Endothelial cell of umbilical vein (primary cell): ENCODE measurements at regions not wholly inside any gene's neighbourhood (a gene's known extent, or its start where the extent isn't known, plus 50 kb on each side); places are given as distances from the start of the nearest gene placed in this dataset.
"Not testable (repeated sequence)": the region's sequence is repeated elsewhere in the genome, so short reads cannot be mapped to it uniquely, and the experiment has no call there.

ENCODE experiments used
- BruUV-seq: library from RNA; stranded (reverse); fragments of 400-500 nt; replicated peaks from 2 replicates; lab custom pipeline; 2021; lab: Mats Ljungman, UMichigan
- CTCF ChIA-PET: fragments of 300-600, 350-600 bp; sonication (Branson Sonifier 250); formaldehyde crosslinking; loops from one replicate; lab custom pipeline; 2021; ENCODE audit warnings: antibody characterized with exemption, inconsistent platforms; lab: Charles Lee
- POLR2A ChIA-PET: fragments of 300-600, 350-600 bp; sonication (Branson Sonifier 250); formaldehyde crosslinking; loops from one replicate; lab custom pipeline; 2021; ENCODE audit warnings: antibody characterized with exemption, inconsistent platforms; lab: Charles Lee
- DNase-seq: peaks from one replicate; pipeline ENCODE4 v3.0.0-alpha.2; 2011; ENCODE audit warnings: low read depth, low spot score
- FAIRE-seq: peaks from 2 replicates; lab custom pipeline; 2011; peaks lifted over from hg19 to GRCh38; lab: Jason Lieb, UNC
- H2AFZ ChIP-seq: 2 replicates; pipeline ENCODE4 v1.6.0; 2012; ENCODE audit warnings: low read depth, low read length, control low read depth, inconsistent platforms
- H3K27ac ChIP-seq: 2 replicates; pipeline ENCODE4 v1.5.1; 2011; ENCODE audit warnings: low read depth, mild to moderate bottlenecking, control low read depth, low read length, moderate library complexity; ENCODE audit not compliant: insufficient read depth
- H3K27me3 ChIP-seq, 2 experiments: 2 replicates each; pipeline versions ENCODE4 v1.6.0 to v1.6.1; 2011; ENCODE audit warnings: low read length in 2 of 2, mixed read lengths in 1 of 2; ENCODE audit not compliant: control insufficient read depth in 2 of 2, insufficient read depth in 2 of 2
- H3K36me3 ChIP-seq, 2 experiments: 2 replicates in 1 of 2; 3 replicates in 1 of 2; pipeline ENCODE4 v1.5.1; 2011; ENCODE audit warnings: low read length in 2 of 2, mild to moderate bottlenecking in 1 of 2, moderate library complexity in 1 of 2; ENCODE audit not compliant: control insufficient read depth in 2 of 2, insufficient read depth in 2 of 2; ENCODE audit errors: extremely low read depth in 1 of 2
- H3K4me1 ChIP-seq: 3 replicates; pipeline ENCODE4 v1.5.1; 2011; ENCODE audit warnings: mild to moderate bottlenecking, low read length; ENCODE audit not compliant: control insufficient read depth, insufficient read depth; ENCODE audit errors: extremely low read depth
- H3K4me2 ChIP-seq: 2 replicates; pipeline ENCODE4 v1.6.1; 2011; ENCODE audit warnings: low read length, control low read depth, mixed read lengths; ENCODE audit not compliant: insufficient read depth
- H3K4me3 ChIP-seq, 3 experiments: fragments of 200-600 bp in 1 of 3; sonication (generic), shearing (Covaris generic) in 1 of 3; replicated peaks in 1 of 3; 2 replicates each; pipeline ENCODE4 v1.5.1; 2011 to 2016; ENCODE audit warnings: control low read depth in 3 of 3, low read length in 3 of 3, mild to moderate bottlenecking in 2 of 3, inconsistent platforms in 1 of 3, low read depth in 1 of 3, moderate library complexity in 1 of 3; ENCODE audit not compliant: insufficient read depth in 1 of 3
- H3K79me2 ChIP-seq: 2 replicates; pipeline ENCODE4 v1.6.0; 2012; ENCODE audit warnings: low read length, inconsistent platforms; ENCODE audit not compliant: control insufficient read depth, insufficient read depth
- H3K9ac ChIP-seq: replicated peaks from 2 replicates; pipeline ENCODE3; 2011; ENCODE audit warnings: low read length, control low read depth; ENCODE audit not compliant: insufficient read depth; ENCODE audit errors: extremely low read depth
- H3K9me1 ChIP-seq: replicated peaks from 3 replicates; pipeline ENCODE4 v1.6.0; 2011; ENCODE audit warnings: mild to moderate bottlenecking, low read length; ENCODE audit not compliant: control insufficient read depth, insufficient read depth; ENCODE audit errors: extremely low read depth
- H3K9me3 ChIP-seq: replicated peaks from 2 replicates; pipeline ENCODE4 v1.5.1; 2012; ENCODE audit warnings: low read length, inconsistent platforms; ENCODE audit not compliant: control insufficient read depth, insufficient read depth
- H4K20me1 ChIP-seq: replicated peaks from 2 replicates; pipeline ENCODE3; 2011; ENCODE audit warnings: mild to moderate bottlenecking, low read length; ENCODE audit not compliant: control insufficient read depth, insufficient read depth; ENCODE audit errors: extremely low read depth
- CTCF ChIP-seq, 2 donors: IDR thresholded peaks; 1 replicate in 1 of 2; 2 replicates in 1 of 2; pipeline ENCODE4 v1.5.1; 2011; ENCODE audit warnings: low read length in 2 of 2, mild to moderate bottlenecking in 2 of 2, moderate library complexity in 2 of 2, control low read depth in 1 of 2, inconsistent platforms in 1 of 2, low read depth in 1 of 2; ENCODE audit not compliant: insufficient read depth in 1 of 2; ENCODE audit errors: extremely low read depth in 1 of 2
- EZH2 ChIP-seq: IDR thresholded peaks from 2 replicates; pipeline ENCODE4 v1.6.1; 2012; ENCODE audit warnings: borderline replicate concordance, low read depth, mild to moderate bottlenecking, moderate library complexity, low read length, inconsistent platforms; ENCODE audit not compliant: severe bottlenecking
- GATA2 ChIP-seq: IDR thresholded peaks from 2 replicates; pipeline ENCODE4 v1.7.0; 2011; ENCODE audit warnings: low read depth, mild to moderate bottlenecking, moderate library complexity, mixed read lengths, low read length; ENCODE audit not compliant: insufficient read length, insufficient read depth
- dilution Hi-C: fragments of 300-500 bp; cut with MboI; formaldehyde crosslinking; loops from one replicate; pipeline ENCODE4 v1.15.0; 2019; ENCODE audit warnings: low sequenced_read_pairs; ENCODE audit not compliant: extremely low pct_ligation_motif_present
- intact Hi-C: fragments of 100-400 bp; cut with micrococcal nuclease; formaldehyde crosslinking; loops from one replicate; pipeline ENCODE4 v1.10.0; 2022

GRCh38 chrX:137930533-137930932, 364.6 kb downstream of the ZIC3 start:
- POLR2A ChIA-PET = no interaction called here
- no peak for FAIRE-seq
- dilution Hi-C loops = no loop called here
- H3K4me2 ChIP-seq = no peak overlapping the region
- H3K4me1 ChIP-seq = no peaks in the 10 kb centered on the region
- H3K4me3 ChIP-seq = no peak overlapping the region
- H3K9me3 ChIP-seq = no peaks in the 10 kb centered on the region
- H3K79me2 ChIP-seq = no peaks in the 10 kb centered on the region
- BruUV-seq = no TSS peak
- intact Hi-C loops = no loop called here
- H2AFZ ChIP-seq = no peak overlapping the region
- no peak for DNase-seq
- CTCF ChIA-PET = no interaction called here
- no peaks in the 10 kb centered on the region for H4K20me1 ChIP-seq
- H3K9ac ChIP-seq = no peak overlapping the region
- H3K36me3 ChIP-seq = no peaks in the 10 kb centered on the region
- TF ChIP-seq EZH2 (no peak), GATA2 (no peak), CTCF (IDR thresholded peaks at IDR 0.05; ENCODE audit: extremely low read depth in 1 of 2, insufficient read depth in 1 of 2, low read depth in 1 of 2, low read length in 2 of 2) (no peak)
- no peaks in the 10 kb centered on the region for H3K9me1 ChIP-seq
- H3K27ac ChIP-seq = no peak overlapping the region
- H3K27me3 ChIP-seq = no peaks in the 10 kb centered on the region

GRCh38 chrX:137934214-137934613, 368.3 kb downstream of the ZIC3 start:
- dilution Hi-C loops, POLR2A ChIA-PET: not testable (repeated sequence)

GRCh38 chrX:137934887-137935286, 369.0 kb downstream of the ZIC3 start:
- H3K27ac ChIP-seq, H3K4me3 ChIP-seq, H3K4me1 ChIP-seq, DNase-seq, POLR2A ChIA-PET, dilution Hi-C loops, H3K9ac ChIP-seq, H3K36me3 ChIP-seq, FAIRE-seq, H3K4me2 ChIP-seq, H4K20me1 ChIP-seq, H3K9me3 ChIP-seq, BruUV-seq, CTCF ChIA-PET, H3K79me2 ChIP-seq, H2AFZ ChIP-seq, H3K27me3 ChIP-seq, H3K9me1 ChIP-seq, intact Hi-C loops: not testable (repeated sequence)

More at GRCh38 chrX:137934214-137934613, 368.3 kb downstream of the ZIC3 start:
- H3K4me3 ChIP-seq, FAIRE-seq, H3K27me3 ChIP-seq, H4K20me1 ChIP-seq, H3K9me1 ChIP-seq, BruUV-seq, H3K79me2 ChIP-seq, DNase-seq, H3K4me2 ChIP-seq, H3K9me3 ChIP-seq, H3K36me3 ChIP-seq, H3K9ac ChIP-seq, intact Hi-C loops, H3K27ac ChIP-seq, H3K4me1 ChIP-seq, CTCF ChIA-PET, H2AFZ ChIP-seq: not testable (repeated sequence)
